ENCODE measurements at regions not wholly inside any gene's neighbourhood (a gene's known extent, or its start where the extent isn't known, plus 50 kb on each side); places are given as distances from the start of the nearest gene placed in this dataset.

DNA sequence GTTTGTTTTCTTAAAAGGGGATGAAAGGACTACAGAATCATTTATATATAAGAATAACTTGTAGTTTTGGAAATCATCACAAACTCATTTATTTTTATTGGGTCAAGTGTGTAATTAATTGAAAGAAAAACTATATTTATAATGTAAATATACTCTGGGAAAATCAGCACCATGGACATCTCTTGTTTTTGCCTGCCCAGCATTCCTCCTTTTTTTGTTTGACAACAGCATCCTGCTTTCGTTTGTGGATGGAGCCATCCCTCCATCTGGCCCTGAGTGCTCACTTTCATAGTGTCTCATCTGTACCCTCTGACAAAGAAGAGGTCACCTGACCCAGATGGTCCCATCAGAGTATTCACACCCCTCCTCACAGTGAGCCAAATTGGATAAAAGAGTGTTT lies 308.2 kb upstream of the HTR1E start:
- Histone ChIP-seq H3K79me2 (ENCODE audit: control insufficient read depth, insufficient read depth, low read length) (no peaks in the 10 kb centered on the region), H4K20me1 (ENCODE audit: control insufficient read depth, insufficient read depth, low read length, poor library complexity, severe bottlenecking) (no peaks in the 10 kb centered on the region), H3K9me3 (ENCODE audit: control extremely low read depth in 1 of 3, control insufficient read depth in 2 of 3, insufficient read depth in 1 of 3, low read length in 2 of 3) (peaks cover 0 to 6% (median 0%) of the 10 kb centered on the region in 3 donors), H3K36me3 (replicated peaks in 1 of 2; ENCODE audit: control extremely low read depth in 1 of 2, control insufficient read depth in 1 of 2, extremely low read depth in 1 of 2, insufficient read depth in 2 of 2, low read length in 1 of 2) (no peaks in the 10 kb centered on the region), H2AFZ (ENCODE audit: insufficient read depth, low read depth, low read length, poor library complexity, severe bottlenecking) (no peak overlapping the region), H3K4me2 (replicated peaks; ENCODE audit: low read depth, low read length, poor library complexity, severe bottlenecking) (no peak overlapping the region), H3K27me3 (replicated peaks in 1 of 4; ENCODE audit: control extremely low read depth in 1 of 4, control insufficient read depth in 3 of 4, insufficient read depth in 4 of 4, low read length in 3 of 4) (no peaks in the 10 kb centered on the region), H3K4me1 (ENCODE audit: control insufficient read depth in 2 of 2, insufficient read depth in 2 of 2, low read length in 2 of 2) (no peaks in the 10 kb centered on the region), H3K27ac (ENCODE audit: low read length in 2 of 2) (no peak overlapping the region), H3K9ac (ENCODE audit: low read length) (no peak overlapping the region), H3K4me3 (ENCODE audit: control extremely low read depth in 1 of 5, extremely low read depth in 1 of 5, insufficient read depth in 1 of 5, low read depth in 2 of 5, low read length in 4 of 5) (no peak overlapping the region)
- intact Hi-C loops (cut with micrococcal nuclease): no loop called here
- WGBS (ENCODE audit: insufficient coverage): 20% methylated on average over 1 of the region's 1 CpG
- TF ChIP-seq, protein P1, sequence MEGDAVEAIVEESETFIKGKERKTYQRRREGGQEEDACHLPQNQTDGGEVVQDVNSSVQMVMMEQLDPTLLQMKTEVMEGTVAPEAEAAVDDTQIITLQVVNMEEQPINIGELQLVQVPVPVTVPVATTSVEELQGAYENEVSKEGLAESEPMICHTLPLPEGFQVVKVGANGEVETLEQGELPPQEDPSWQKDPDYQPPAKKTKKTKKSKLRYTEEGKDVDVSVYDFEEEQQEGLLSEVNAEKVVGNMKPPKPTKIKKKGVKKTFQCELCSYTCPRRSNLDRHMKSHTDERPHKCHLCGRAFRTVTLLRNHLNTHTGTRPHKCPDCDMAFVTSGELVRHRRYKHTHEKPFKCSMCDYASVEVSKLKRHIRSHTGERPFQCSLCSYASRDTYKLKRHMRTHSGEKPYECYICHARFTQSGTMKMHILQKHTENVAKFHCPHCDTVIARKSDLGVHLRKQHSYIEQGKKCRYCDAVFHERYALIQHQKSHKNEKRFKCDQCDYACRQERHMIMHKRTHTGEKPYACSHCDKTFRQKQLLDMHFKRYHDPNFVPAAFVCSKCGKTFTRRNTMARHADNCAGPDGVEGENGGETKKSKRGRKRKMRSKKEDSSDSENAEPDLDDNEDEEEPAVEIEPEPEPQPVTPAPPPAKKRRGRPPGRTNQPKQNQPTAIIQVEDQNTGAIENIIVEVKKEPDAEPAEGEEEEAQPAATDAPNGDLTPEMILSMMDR (IDR thresholded peaks at IDR 0.05): no peak
- no peak for TF ChIP-seq EZH2 (IDR thresholded peaks at IDR 0.05; ENCODE audit: borderline replicate concordance, insufficient read depth, low read depth, low read length, poor library complexity, severe bottlenecking)
- Mint-ChIP-seq H3K9me3 (ENCODE audit: insufficient read depth) (peaks cover 5% of the 10 kb centered on the region), H3K27me3 (no peaks in the 10 kb centered on the region), H3K4me1 (no peaks in the 10 kb centered on the region), H3K4me3 (no peak overlapping the region), H3K27ac (no peak overlapping the region)
- ChIA-PET POLR2A (no interaction called here), CTCF (no interaction called here)
- ATAC-seq (ENCODE audit: low read depth) (no peak), DNase-seq (no peak)

DNA sequence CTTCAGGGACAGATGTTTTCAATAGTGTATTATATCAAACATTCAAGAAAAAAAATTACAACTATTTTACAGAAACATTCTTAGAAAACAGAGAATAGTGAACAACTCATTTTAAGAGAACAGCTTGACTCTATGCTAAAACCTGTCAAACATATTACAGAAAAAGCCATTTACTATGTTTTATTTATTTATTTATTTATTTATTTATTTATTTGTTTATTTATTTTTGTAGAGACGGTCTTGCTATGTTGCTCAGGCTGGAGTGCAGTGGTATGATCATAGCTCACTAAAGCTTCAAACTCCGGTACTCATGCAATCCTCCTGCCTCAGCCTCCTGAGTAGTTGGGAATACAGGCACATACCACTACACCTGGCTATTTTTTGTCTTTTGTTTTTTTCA lies 317.9 kb upstream of the HTR1E start:
- no peak for TF ChIP-seq EZH2 (IDR thresholded peaks at IDR 0.05; ENCODE audit: borderline replicate concordance, insufficient read depth, low read depth, low read length, poor library complexity, severe bottlenecking)
- TF ChIP-seq, protein P1 (IDR thresholded peaks at IDR 0.05): no peak
- Histone ChIP-seq H3K9me3 (ENCODE audit: control extremely low read depth in 1 of 3, control insufficient read depth in 2 of 3, insufficient read depth in 1 of 3, low read length in 2 of 3) (no peaks in the 10 kb centered on the region), H2AFZ (ENCODE audit: insufficient read depth, low read depth, low read length, poor library complexity, severe bottlenecking) (no peak overlapping the region), H3K4me2 (replicated peaks; ENCODE audit: low read depth, low read length, poor library complexity, severe bottlenecking) (no peak overlapping the region), H3K36me3 (replicated peaks in 1 of 2; ENCODE audit: control extremely low read depth in 1 of 2, control insufficient read depth in 1 of 2, extremely low read depth in 1 of 2, insufficient read depth in 2 of 2, low read length in 1 of 2) (no peaks in the 10 kb centered on the region), H3K27me3 (replicated peaks in 1 of 4; ENCODE audit: control extremely low read depth in 1 of 4, control insufficient read depth in 3 of 4, insufficient read depth in 4 of 4, low read length in 3 of 4) (no peaks in the 10 kb centered on the region), H3K4me3 (ENCODE audit: control extremely low read depth in 1 of 5, extremely low read depth in 1 of 5, insufficient read depth in 1 of 5, low read depth in 2 of 5, low read length in 4 of 5) (no peak overlapping the region), H3K27ac (ENCODE audit: low read length in 2 of 2) (no peak overlapping the region), H3K79me2 (ENCODE audit: control insufficient read depth, insufficient read depth, low read length) (no peaks in the 10 kb centered on the region), H3K4me1 (ENCODE audit: control insufficient read depth in 2 of 2, insufficient read depth in 2 of 2, low read length in 2 of 2) (no peaks in the 10 kb centered on the region), H3K9ac (ENCODE audit: low read length) (no peak overlapping the region), H4K20me1 (ENCODE audit: control insufficient read depth, insufficient read depth, low read length, poor library complexity, severe bottlenecking) (no peaks in the 10 kb centered on the region)
- Mint-ChIP-seq H3K27ac (no peak overlapping the region), H3K4me3 (no peak overlapping the region), H3K4me1 (no peaks in the 10 kb centered on the region), H3K27me3 (no peaks in the 10 kb centered on the region), H3K9me3 (ENCODE audit: insufficient read depth) (no peaks in the 10 kb centered on the region)
- ATAC-seq (ENCODE audit: low read depth): no peak
- CTCF ChIA-PET: no interaction called here
- intact Hi-C loops (cut with micrococcal nuclease): no loop called here
- WGBS (ENCODE audit: insufficient coverage): no CpG with 5 or more reads among the region's 2 CpGs
- no peak for DNase-seq
- POLR2A ChIA-PET: no interaction called here
